HEK293 (cell line): ENCODE measurements at regions not wholly inside any gene's neighbourhood (a gene's known extent, or its start where the extent isn't known, plus 50 kb on each side); places are given as distances from the start of the nearest gene placed in this dataset.

Source experiments
- HOXA7 ChIP-seq: sonication (generic); formaldehyde crosslinking; IDR thresholded peaks from 2 replicates; pipeline ENCODE4 v1.8.1; 2022; ENCODE audit warnings: missing genetic modification reagents, borderline replicate concordance
- KLF1 ChIP-seq: fragments of 450-650 bp; formaldehyde crosslinking; IDR thresholded peaks from 2 replicates; pipeline ENCODE4 v1.5.1; 2016; ENCODE audit warnings: missing biosample characterization, missing genetic modification characterization
- ZNF157 ChIP-seq: fragments of 450-650 bp; formaldehyde crosslinking; IDR thresholded peaks from 2 replicates; pipeline ENCODE4 v1.5.1; 2016; ENCODE audit warnings: missing biosample characterization, missing genetic modification characterization
- ZNF274 ChIP-seq, 2 experiments: fragments of 200-500 bp in 1 of 2; fragments of 450-650 bp in 1 of 2; sonication (Bioruptor generic) in 1 of 2; formaldehyde crosslinking in 1 of 2; IDR thresholded peaks; 2 replicates each; pipeline versions ENCODE4 v1.5.1 to v1.6.1; 2014 to 2016; ENCODE audit warnings: borderline replicate concordance in 1 of 2, inconsistent platforms in 1 of 2, low read length in 1 of 2, missing biosample characterization in 1 of 2, missing genetic modification characterization in 1 of 2
- ZNF324 ChIP-seq: fragments of 450-650 bp; formaldehyde crosslinking; IDR thresholded peaks from 2 replicates; pipeline ENCODE4 v1.5.1; 2016; ENCODE audit warnings: missing biosample characterization, missing genetic modification characterization
- ZNF561 ChIP-seq: fragments of 450-650 bp; IDR thresholded peaks from 2 replicates; pipeline ENCODE4 v1.5.1; 2018; ENCODE audit warnings: missing biosample characterization, missing genetic modification characterization, borderline replicate concordance
- ZNF776 ChIP-seq: fragments of 450-650 bp; formaldehyde crosslinking; IDR thresholded peaks from 2 replicates; pipeline ENCODE4 v1.5.0; 2017; ENCODE audit warnings: missing biosample characterization, missing genetic modification characterization, borderline replicate concordance
- ZNF785 ChIP-seq: fragments of 450-650 bp; formaldehyde crosslinking; IDR thresholded peaks from 2 replicates; pipeline ENCODE4 v1.5.1; 2016; ENCODE audit warnings: missing biosample characterization, missing genetic modification characterization
- TF ChIP-seq, protein P1 (sequence below): fragments of 450-650 bp; formaldehyde crosslinking; IDR thresholded peaks from 2 replicates; pipeline ENCODE4 v1.5.1; 2016; ENCODE audit warnings: missing biosample characterization, missing genetic modification characterization
- TF ChIP-seq, protein P2 (sequence below): fragments of 450-650 bp; formaldehyde crosslinking; IDR thresholded peaks from 2 replicates; pipeline ENCODE4 v1.5.1; 2016; ENCODE audit warnings: missing biosample characterization, missing genetic modification characterization
- TF ChIP-seq, protein P3 (sequence below): fragments of 450-650 bp; formaldehyde crosslinking; IDR thresholded peaks from 2 replicates; pipeline ENCODE4 v1.5.1; 2016; ENCODE audit warnings: missing biosample characterization, missing genetic modification characterization

DNA sequence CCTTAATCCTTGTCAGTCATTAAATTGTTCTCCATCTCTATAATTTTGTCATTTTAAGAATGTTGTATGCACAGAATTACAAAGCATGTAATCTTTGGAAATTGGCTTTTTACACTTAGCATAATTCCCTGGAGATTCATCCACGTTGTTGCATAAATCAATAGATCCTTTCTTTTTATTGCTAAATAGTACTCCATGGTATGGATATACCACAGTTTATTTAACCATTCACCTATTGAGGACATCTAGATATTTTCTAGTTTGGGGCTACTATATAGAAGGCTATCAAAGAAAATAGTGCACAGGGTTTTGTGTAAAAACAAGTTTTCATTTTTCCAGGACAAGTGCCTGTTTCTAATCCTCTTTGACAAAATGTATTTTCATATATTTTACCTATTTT lies 523.6 kb upstream of the KLF12 start:
- no peak for TF ChIP-seq ZNF785
- TF ChIP-seq ZNF561 (tag by site-specific recombination): no peak
- TF ChIP-seq, protein P1, sequence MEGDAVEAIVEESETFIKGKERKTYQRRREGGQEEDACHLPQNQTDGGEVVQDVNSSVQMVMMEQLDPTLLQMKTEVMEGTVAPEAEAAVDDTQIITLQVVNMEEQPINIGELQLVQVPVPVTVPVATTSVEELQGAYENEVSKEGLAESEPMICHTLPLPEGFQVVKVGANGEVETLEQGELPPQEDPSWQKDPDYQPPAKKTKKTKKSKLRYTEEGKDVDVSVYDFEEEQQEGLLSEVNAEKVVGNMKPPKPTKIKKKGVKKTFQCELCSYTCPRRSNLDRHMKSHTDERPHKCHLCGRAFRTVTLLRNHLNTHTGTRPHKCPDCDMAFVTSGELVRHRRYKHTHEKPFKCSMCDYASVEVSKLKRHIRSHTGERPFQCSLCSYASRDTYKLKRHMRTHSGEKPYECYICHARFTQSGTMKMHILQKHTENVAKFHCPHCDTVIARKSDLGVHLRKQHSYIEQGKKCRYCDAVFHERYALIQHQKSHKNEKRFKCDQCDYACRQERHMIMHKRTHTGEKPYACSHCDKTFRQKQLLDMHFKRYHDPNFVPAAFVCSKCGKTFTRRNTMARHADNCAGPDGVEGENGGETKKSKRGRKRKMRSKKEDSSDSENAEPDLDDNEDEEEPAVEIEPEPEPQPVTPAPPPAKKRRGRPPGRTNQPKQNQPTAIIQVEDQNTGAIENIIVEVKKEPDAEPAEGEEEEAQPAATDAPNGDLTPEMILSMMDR (tag by site-specific recombination): no peak
- TF ChIP-seq, protein P2, sequence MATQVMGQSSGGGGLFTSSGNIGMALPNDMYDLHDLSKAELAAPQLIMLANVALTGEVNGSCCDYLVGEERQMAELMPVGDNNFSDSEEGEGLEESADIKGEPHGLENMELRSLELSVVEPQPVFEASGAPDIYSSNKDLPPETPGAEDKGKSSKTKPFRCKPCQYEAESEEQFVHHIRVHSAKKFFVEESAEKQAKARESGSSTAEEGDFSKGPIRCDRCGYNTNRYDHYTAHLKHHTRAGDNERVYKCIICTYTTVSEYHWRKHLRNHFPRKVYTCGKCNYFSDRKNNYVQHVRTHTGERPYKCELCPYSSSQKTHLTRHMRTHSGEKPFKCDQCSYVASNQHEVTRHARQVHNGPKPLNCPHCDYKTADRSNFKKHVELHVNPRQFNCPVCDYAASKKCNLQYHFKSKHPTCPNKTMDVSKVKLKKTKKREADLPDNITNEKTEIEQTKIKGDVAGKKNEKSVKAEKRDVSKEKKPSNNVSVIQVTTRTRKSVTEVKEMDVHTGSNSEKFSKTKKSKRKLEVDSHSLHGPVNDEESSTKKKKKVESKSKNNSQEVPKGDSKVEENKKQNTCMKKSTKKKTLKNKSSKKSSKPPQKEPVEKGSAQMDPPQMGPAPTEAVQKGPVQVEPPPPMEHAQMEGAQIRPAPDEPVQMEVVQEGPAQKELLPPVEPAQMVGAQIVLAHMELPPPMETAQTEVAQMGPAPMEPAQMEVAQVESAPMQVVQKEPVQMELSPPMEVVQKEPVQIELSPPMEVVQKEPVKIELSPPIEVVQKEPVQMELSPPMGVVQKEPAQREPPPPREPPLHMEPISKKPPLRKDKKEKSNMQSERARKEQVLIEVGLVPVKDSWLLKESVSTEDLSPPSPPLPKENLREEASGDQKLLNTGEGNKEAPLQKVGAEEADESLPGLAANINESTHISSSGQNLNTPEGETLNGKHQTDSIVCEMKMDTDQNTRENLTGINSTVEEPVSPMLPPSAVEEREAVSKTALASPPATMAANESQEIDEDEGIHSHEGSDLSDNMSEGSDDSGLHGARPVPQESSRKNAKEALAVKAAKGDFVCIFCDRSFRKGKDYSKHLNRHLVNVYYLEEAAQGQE (tag by site-specific recombination): no peak
- no peak for TF ChIP-seq KLF1 (tag by site-specific recombination)
- TF ChIP-seq ZNF776 (tag by site-specific recombination): no peak
- TF ChIP-seq ZNF274 (IDR thresholded peaks at IDR 0.05; ENCODE audit: low read length): no peak
- TF ChIP-seq ZNF274 (tag by site-specific recombination; IDR thresholded peaks at IDR 0.05; ENCODE audit: borderline replicate concordance): no peak
- TF ChIP-seq HOXA7 (CRISPR knock-in tag): no peak
- TF ChIP-seq ZNF157 (tag by site-specific recombination): no peak
- TF ChIP-seq, protein P3, sequence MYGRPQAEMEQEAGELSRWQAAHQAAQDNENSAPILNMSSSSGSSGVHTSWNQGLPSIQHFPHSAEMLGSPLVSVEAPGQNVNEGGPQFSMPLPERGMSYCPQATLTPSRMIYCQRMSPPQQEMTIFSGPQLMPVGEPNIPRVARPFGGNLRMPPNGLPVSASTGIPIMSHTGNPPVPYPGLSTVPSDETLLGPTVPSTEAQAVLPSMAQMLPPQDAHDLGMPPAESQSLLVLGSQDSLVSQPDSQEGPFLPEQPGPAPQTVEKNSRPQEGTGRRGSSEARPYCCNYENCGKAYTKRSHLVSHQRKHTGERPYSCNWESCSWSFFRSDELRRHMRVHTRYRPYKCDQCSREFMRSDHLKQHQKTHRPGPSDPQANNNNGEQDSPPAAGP (tag by site-specific recombination): no peak
- no peak for TF ChIP-seq ZNF324 (tag by site-specific recombination)
